ENCODE measurements at regions not wholly inside any gene's neighbourhood (a gene's known extent, or its start where the extent isn't known, plus 50 kb on each side); places are given as distances from the start of the nearest gene placed in this dataset.

GRCh38 chr5:111950660-111951059 is 193.7 kb upstream of the NREP start:
- ChIA-PET CTCF (interaction anchor here (1.5 kb wide), 1 partner anchor 16 kb away, joined by 4 read pairs; no protein-coding TSS in a partner anchor), POLR2A (no interaction called here)
- no peaks in the 10 kb centered on the region for H4K20me1 ChIP-seq (replicated peaks; ENCODE audit: control insufficient read depth, extremely low read depth, insufficient read depth, low read length)
- DNase-seq (ENCODE audit: low read depth, low spot score) (no peak), FAIRE-seq (no peak)
- H3K4me3 ChIP-seq (replicated peaks in 1 of 3; ENCODE audit: insufficient read depth in 1 of 3, low read depth in 1 of 3, low read length in 3 of 3): no peak overlapping the region
- H3K9me1 ChIP-seq (replicated peaks; ENCODE audit: control insufficient read depth, extremely low read depth, insufficient read depth, low read length): no peaks in the 10 kb centered on the region
- no TSS peak for BruUV-seq (replicated peaks)
- no peak overlapping the region for H3K9ac ChIP-seq (replicated peaks; ENCODE audit: extremely low read depth, insufficient read depth, low read length)
- no peaks in the 10 kb centered on the region for H3K36me3 ChIP-seq (ENCODE audit: control insufficient read depth in 2 of 2, extremely low read depth in 1 of 2, insufficient read depth in 2 of 2, low read length in 2 of 2)
- intact Hi-C loops (cut with micrococcal nuclease) (no loop called here), dilution Hi-C loops (cut with MboI; ENCODE audit: extremely low pct_ligation_motif_present, low sequenced_read_pairs) (no loop called here)
- H3K9me3 ChIP-seq (replicated peaks; ENCODE audit: control insufficient read depth, insufficient read depth, low read length): no peaks in the 10 kb centered on the region
- no peak overlapping the region for H2AFZ ChIP-seq (ENCODE audit: low read depth, low read length)
- TF ChIP-seq MYC (IDR thresholded peaks at IDR 0.05; ENCODE audit: low read depth, low read length) (no peak), FOS (IDR thresholded peaks at IDR 0.05; ENCODE audit: borderline replicate concordance, insufficient read depth, low read length) (no peak), POLR2AphosphoS5 (IDR thresholded peaks at IDR 0.05; ENCODE audit: insufficient read depth, low read depth, low read length) (no peak), JUN (IDR thresholded peaks at IDR 0.05; ENCODE audit: borderline replicate concordance, insufficient read depth, insufficient read length, low read depth) (no peak), MAX (IDR thresholded peaks at IDR 0.05; ENCODE audit: insufficient read depth, insufficient read length) (no peak)
- no peak overlapping the region for H3K27ac ChIP-seq (ENCODE audit: insufficient read depth, low read depth, low read length)
- no peaks in the 10 kb centered on the region for H3K27me3 ChIP-seq (ENCODE audit: control insufficient read depth in 2 of 2, insufficient read depth in 2 of 2, low read length in 2 of 2)
- H3K79me2 ChIP-seq (ENCODE audit: control insufficient read depth, insufficient read depth, low read length): no peaks in the 10 kb centered on the region
- H3K4me2 ChIP-seq (ENCODE audit: insufficient read depth, low read length): no peak overlapping the region
- no peaks in the 10 kb centered on the region for H3K4me1 ChIP-seq (ENCODE audit: control insufficient read depth, extremely low read depth, insufficient read depth, low read length)

GRCh38 chr5:111948092-111948841 is 191.3 kb upstream of the NREP start:
- CTCF ChIA-PET: no interaction called here
- dilution Hi-C loops (cut with MboI; ENCODE audit: extremely low pct_ligation_motif_present, low sequenced_read_pairs): no loop called here
- DNase-seq (ENCODE audit: low read depth, low spot score): no peak

More at GRCh38 chr5:111948092-111948841, 191.3 kb upstream of the NREP start:
- TF ChIP-seq POLR2AphosphoS5 (IDR thresholded peaks at IDR 0.05; ENCODE audit: insufficient read depth, low read depth, low read length): no peak
- no peak for TF ChIP-seq MYC (IDR thresholded peaks at IDR 0.05; ENCODE audit: low read depth, low read length)
- TF ChIP-seq FOS (IDR thresholded peaks at IDR 0.05; ENCODE audit: borderline replicate concordance, insufficient read depth, low read length): no peak
- no peak for TF ChIP-seq MAX (IDR thresholded peaks at IDR 0.05; ENCODE audit: insufficient read depth, insufficient read length)
- no peak for FAIRE-seq
- H2AFZ ChIP-seq (ENCODE audit: low read depth, low read length): no peak overlapping the region
- H3K79me2 ChIP-seq (ENCODE audit: control insufficient read depth, insufficient read depth, low read length): no peaks in the 10 kb centered on the region
- no peaks in the 10 kb centered on the region for H3K9me3 ChIP-seq (replicated peaks; ENCODE audit: control insufficient read depth, insufficient read depth, low read length)
- POLR2A ChIA-PET: no interaction called here
- no peaks in the 10 kb centered on the region for H3K36me3 ChIP-seq (ENCODE audit: control insufficient read depth in 2 of 2, extremely low read depth in 1 of 2, insufficient read depth in 2 of 2, low read length in 2 of 2)
- no peaks in the 10 kb centered on the region for H3K27me3 ChIP-seq (ENCODE audit: control insufficient read depth in 2 of 2, insufficient read depth in 2 of 2, low read length in 2 of 2)
- H4K20me1 ChIP-seq (replicated peaks; ENCODE audit: control insufficient read depth, extremely low read depth, insufficient read depth, low read length): no peaks in the 10 kb centered on the region
- H3K4me2 ChIP-seq (ENCODE audit: insufficient read depth, low read length): no peak overlapping the region
- intact Hi-C loops (cut with micrococcal nuclease): no loop called here
- H3K4me3 ChIP-seq (replicated peaks in 1 of 3; ENCODE audit: insufficient read depth in 1 of 3, low read depth in 1 of 3, low read length in 3 of 3): no peak overlapping the region
- H3K4me1 ChIP-seq (ENCODE audit: control insufficient read depth, extremely low read depth, insufficient read depth, low read length): no peaks in the 10 kb centered on the region
- H3K9me1 ChIP-seq (replicated peaks; ENCODE audit: control insufficient read depth, extremely low read depth, insufficient read depth, low read length): no peaks in the 10 kb centered on the region
- no peak overlapping the region for H3K9ac ChIP-seq (replicated peaks; ENCODE audit: extremely low read depth, insufficient read depth, low read length)
- H3K27ac ChIP-seq (ENCODE audit: insufficient read depth, low read depth, low read length): no peak overlapping the region
- BruUV-seq (replicated peaks): no TSS peak
